ENCODE measurements at regions not wholly inside any gene's neighbourhood (a gene's known extent, or its start where the extent isn't known, plus 50 kb on each side); places are given as distances from the start of the nearest gene placed in this dataset.

DNA sequence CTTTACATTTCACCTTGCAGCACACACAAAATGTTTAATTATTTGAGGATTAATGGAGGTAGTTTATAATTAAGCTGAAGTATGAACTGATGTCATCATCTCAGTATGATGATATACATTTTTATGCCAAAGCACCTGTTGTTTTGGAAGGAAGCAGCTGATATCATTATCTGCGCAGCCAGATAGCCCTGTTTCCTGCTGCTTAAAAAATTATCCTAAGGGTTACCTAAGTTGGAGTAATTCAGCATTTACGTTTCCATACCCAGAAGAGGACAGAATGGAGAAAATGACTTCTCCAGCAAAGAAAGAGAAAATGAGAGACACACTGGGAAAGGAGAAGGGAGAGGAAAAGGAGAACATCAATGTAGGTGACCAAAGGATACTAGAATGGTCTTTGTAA is 370.3 kb upstream of the PLSCR5 start:
- TF ChIP-seq POLR2AphosphoS5 (IDR thresholded peaks at IDR 0.05; ENCODE audit: low read depth, low read length) (no peak), CTCF (IDR thresholded peaks at IDR 0.05) (no peak), CHD2 (IDR thresholded peaks at IDR 0.05; ENCODE audit: low read length, partially characterized antibody) (no peak), EP300 (IDR thresholded peaks at IDR 0.05; ENCODE audit: borderline replicate concordance in 1 of 2, low read depth in 1 of 2, low read length in 1 of 2) (no peak), ELF1 (IDR thresholded peaks at IDR 0.05) (no peak), FOXJ3 (CRISPR knock-in tag; IDR thresholded peaks at IDR 0.05) (no peak), YY1 (IDR thresholded peaks at IDR 0.05; ENCODE audit: low read depth) (no peak)
- TF ChIP-seq, protein P1, sequence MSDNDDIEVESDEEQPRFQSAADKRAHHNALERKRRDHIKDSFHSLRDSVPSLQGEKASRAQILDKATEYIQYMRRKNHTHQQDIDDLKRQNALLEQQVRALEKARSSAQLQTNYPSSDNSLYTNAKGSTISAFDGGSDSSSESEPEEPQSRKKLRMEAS (IDR thresholded peaks at IDR 0.05; ENCODE audit: low read depth) = no peak

All from SK-N-SH (cell line).